AG04449 (cell line): ENCODE measurements at regions not wholly inside any gene's neighbourhood (a gene's known extent, or its start where the extent isn't known, plus 50 kb on each side); places are given as distances from the start of the nearest gene placed in this dataset.

Source experiments
- CTCF ChIA-PET: fragments of 350-600 bp; formaldehyde crosslinking; extraction: SDS; loops from one replicate; lab custom pipeline; 2021; ENCODE audit warnings: antibody characterized with exemption; lab: Yijun Ruan, JAX
- POLR2A ChIA-PET: fragments of 400-600, 350-600 bp; formaldehyde crosslinking; extraction: SDS; loops from one replicate; lab custom pipeline; 2020; ENCODE audit warnings: antibody characterized with exemption, inconsistent platforms; lab: Yijun Ruan, JAX
- DNase-seq: peaks from one replicate; pipeline ENCODE4 v3.0.0-alpha.2; 2010; ENCODE audit warnings: low read depth, low spot score
- H3K4me3 ChIP-seq: 2 replicates; pipeline ENCODE4 v1.5.1; 2011; ENCODE audit warnings: low read depth, mild to moderate bottlenecking, control low read depth, low read length
- CTCF ChIP-seq: IDR thresholded peaks from one replicate; pipeline ENCODE4 v1.5.1; 2011; ENCODE audit warnings: mild to moderate bottlenecking, moderate library complexity, low read length, control low read depth, inconsistent platforms; ENCODE audit not compliant: insufficient read depth; ENCODE audit errors: missing control alignments

GRCh38 chr12:34387711-34388635 lies 365.7 kb downstream of the ALG10 start:
- TF ChIP-seq CTCF, result no peak
- H3K4me3 ChIP-seq, result no peak overlapping the region
- ChIA-PET CTCF (no interaction called here), POLR2A (no interaction called here)
- no peak for DNase-seq

GRCh38 chr12:34388636-34389377 lies 366.5 kb downstream of the ALG10 start:
- no peak for TF ChIP-seq CTCF
- POLR2A ChIA-PET, result no interaction called here

GRCh38 chr12:34389378-34390170 lies 367.3 kb downstream of the ALG10 start:
- POLR2A ChIA-PET, result no interaction called here

More at GRCh38 chr12:34388636-34389377, 366.5 kb downstream of the ALG10 start:
- H3K4me3 ChIP-seq, result no peak overlapping the region
- CTCF ChIA-PET, result no interaction called here
- DNase-seq, result no peak

GRCh38 chr12:34390171-34390841 lies 368.0 kb downstream of the ALG10 start:
- no peak for DNase-seq
- no peak overlapping the region for H3K4me3 ChIP-seq
- no peak for TF ChIP-seq CTCF
- ChIA-PET CTCF (no interaction called here), POLR2A (no interaction called here)

More at GRCh38 chr12:34389378-34390170, 367.3 kb downstream of the ALG10 start:
- CTCF ChIA-PET, result no interaction called here
- H3K4me3 ChIP-seq, result no peak overlapping the region
- DNase-seq, result no peak
- no peak for TF ChIP-seq CTCF

GRCh38 chr12:34390846-34391700 lies 368.8 kb downstream of the ALG10 start:
- ChIA-PET POLR2A (no interaction called here), CTCF (no interaction called here)
- TF ChIP-seq CTCF, result no peak

More at GRCh38 chr12:34390846-34391700, 368.8 kb downstream of the ALG10 start:
- DNase-seq, result no peak
- no peak overlapping the region for H3K4me3 ChIP-seq
